K562 (cell line): ENCODE measurements at regions not wholly inside any gene's neighbourhood (a gene's known extent, or its start where the extent isn't known, plus 50 kb on each side); places are given as distances from the start of the nearest gene placed in this dataset.

ENCODE experiments used
- ATAC-seq: fragments of 200-7000 bp; cut with Tn5 transposase; 3 replicates; pipeline ENCODE4 v1.9.1; 2020; ENCODE audit warnings: moderate library complexity
- BruUV-seq: library from RNA; stranded (reverse); fragments of 400-500 nt; replicated peaks from 2 replicates; lab custom pipeline; 2021; lab: Mats Ljungman, UMichigan
- CTCF ChIA-PET: fragments of 300-600 bp; formaldehyde crosslinking; extraction: SDS; loops from one replicate; lab custom pipeline; 2021; ENCODE audit warnings: low intra/inter-chr PET ratio; lab: Yijun Ruan, JAX
- POLR2A ChIA-PET: fragments of 300-600, 350-650 bp; sonication (Branson Sonifier 250); formaldehyde crosslinking; extraction: SDS; loops from one replicate; lab custom pipeline; 2021; ENCODE audit warnings: antibody characterized with exemption, inconsistent platforms; lab: Yijun Ruan, JAX
- DNase-seq, 4 experiments: peaks; one replicate each; pipeline versions ENCODE4 v3.0.0 to v3.0.0-alpha.2; 2011 to 2018; ENCODE audit warnings: low spot score in 3 of 4, mixed read lengths in 3 of 4; ENCODE audit errors: extremely low read depth in 1 of 4
- FAIRE-seq: peaks from 2 replicates; lab custom pipeline; 2011; peaks lifted over from hg19 to GRCh38; lab: Jason Lieb, UNC
- H2AFZ ChIP-seq: 2 replicates; pipeline ENCODE4 v1.6.0; 2011; ENCODE audit warnings: low read depth, low read length, control low read depth, inconsistent platforms
- H3K27ac ChIP-seq: fragments of 200-600 bp; 3 replicates; pipeline ENCODE4 v1.8.0; 2011; ENCODE audit warnings: low read depth, mild to moderate bottlenecking, control low read depth, inconsistent platforms, low read length, moderate library complexity, mixed read lengths; ENCODE audit errors: extremely low read depth
- H3K27me3 ChIP-seq, 2 experiments: fragments of 300-600 bp in 1 of 2; 2 replicates in 1 of 2; 3 replicates in 1 of 2; pipeline versions ENCODE4 v1.6.0 to v1.8.0; 2011; ENCODE audit warnings: inconsistent platforms in 2 of 2, low read length in 2 of 2, mild to moderate bottlenecking in 1 of 2, mixed read lengths in 1 of 2, moderate library complexity in 1 of 2; ENCODE audit not compliant: control insufficient read depth in 2 of 2, insufficient read depth in 2 of 2
- H3K36me3 ChIP-seq: fragments of 300-600 bp; 3 replicates; pipeline ENCODE4 v1.8.0; 2011; ENCODE audit warnings: mild to moderate bottlenecking, low read length, inconsistent platforms; ENCODE audit not compliant: control insufficient read depth, insufficient read depth
- H3K4me1 ChIP-seq, 2 experiments: fragments of 200-600 bp in 1 of 2; replicated peaks in 1 of 2; 2 replicates in 1 of 2; 3 replicates in 1 of 2; pipeline versions ENCODE4 v1.5.1 to v1.8.0; 2011; ENCODE audit warnings: inconsistent platforms in 2 of 2, low read length in 2 of 2, mild to moderate bottlenecking in 1 of 2, mixed read lengths in 1 of 2, moderate library complexity in 1 of 2; ENCODE audit not compliant: control insufficient read depth in 2 of 2, insufficient read depth in 2 of 2
- H3K4me2 ChIP-seq: 2 replicates; pipeline ENCODE4 v1.6.1; 2011; ENCODE audit warnings: low read length, control low read depth, inconsistent platforms, mixed read lengths; ENCODE audit not compliant: insufficient read depth
- H3K4me3 ChIP-seq: fragments of 200-600 bp; sonication (generic), shearing (Covaris generic); 2 replicates; pipeline ENCODE4 v1.5.1; 2016; ENCODE audit warnings: control low read depth, inconsistent platforms
- H3K79me2 ChIP-seq: fragments of 200-600 bp; 3 replicates; pipeline ENCODE4 v1.8.0; 2011; ENCODE audit warnings: low read length, inconsistent platforms; ENCODE audit not compliant: control insufficient read depth, insufficient read depth
- H3K9ac ChIP-seq, 2 experiments: 2 replicates each; pipeline versions ENCODE4 v1.6.0 to v1.6.1; 2011; ENCODE audit warnings: low read depth in 2 of 2, low read length in 2 of 2, control low read depth in 1 of 2, inconsistent platforms in 1 of 2, mild to moderate bottlenecking in 1 of 2, mixed read lengths in 1 of 2; ENCODE audit not compliant: insufficient read depth in 1 of 2
- H3K9me1 ChIP-seq: one replicate; pipeline ENCODE4 v1.6.0; 2011; ENCODE audit warnings: inconsistent platforms, mild to moderate bottlenecking, low read length, moderate library complexity; ENCODE audit not compliant: control insufficient read depth, insufficient read depth
- H3K9me3 ChIP-seq: replicated peaks from 2 replicates; pipeline ENCODE4 v1.5.1; 2011; ENCODE audit warnings: low read depth, low read length, inconsistent platforms; ENCODE audit not compliant: control insufficient read depth, insufficient read depth
- H4K20me1 ChIP-seq: replicated peaks from 2 replicates; pipeline ENCODE4 v1.6.1; 2011; ENCODE audit warnings: low read length, inconsistent platforms, mixed read lengths; ENCODE audit not compliant: control insufficient read depth, insufficient read depth
- CBFA2T2 ChIP-seq: fragments of 450-650 bp; conservative IDR thresholded peaks from 2 replicates; pipeline ENCODE4 v1.6.1; 2017; ENCODE audit warnings: mild to moderate bottlenecking
- CHD4 ChIP-seq: fragments of 200-600 bp; sonication (generic); IDR thresholded peaks from 3 replicates; pipeline ENCODE4 v1.6.1; 2012; ENCODE audit warnings: low read depth, mild to moderate bottlenecking, mixed read lengths, low read length, inconsistent platforms; ENCODE audit not compliant: insufficient read depth, insufficient replicate concordance, poor library complexity, severe bottlenecking
- FOXA1 ChIP-seq: fragments of 450-650 bp; IDR thresholded peaks from 2 replicates; pipeline ENCODE4 v1.6.1; 2016; ENCODE audit warnings: mild to moderate bottlenecking, borderline replicate concordance
- FOXJ2 ChIP-seq: fragments of 200-800 bp; sonication (Bioruptor generic); IDR thresholded peaks from 2 replicates; pipeline ENCODE4 v1.6.1; 2016; ENCODE audit warnings: missing genetic modification characterization, missing compliant biosample characterization
- NR1H2 ChIP-seq: sonication (generic); formaldehyde crosslinking; IDR thresholded peaks from 2 replicates; pipeline ENCODE4 v1.4.0; 2020; ENCODE audit warnings: mild to moderate bottlenecking, missing genetic modification reagents
- PHF20 ChIP-seq: fragments of 450-650 bp; IDR thresholded peaks from 2 replicates; pipeline ENCODE4 v1.6.1; 2018; ENCODE audit not compliant: partially characterized antibody
- ZFP1 ChIP-seq: fragments of 450-650 bp; formaldehyde crosslinking; IDR thresholded peaks from 2 replicates; pipeline ENCODE4 v1.4.0; 2020; ENCODE audit warnings: mild to moderate bottlenecking, mixed read lengths
- ZNF133 ChIP-seq: fragments of 250-450 bp; sonication (Bioruptor Pico); IDR thresholded peaks from 2 replicates; pipeline ENCODE4 v1.4.0; 2020; ENCODE audit warnings: mild to moderate bottlenecking
- WGBS: fragments of 100-300 bp; shearing (Covaris generic); methylation state at CpG from one replicate; pipeline ENCODE4 v1.1.6; 2016; ENCODE audit warnings: low coverage, mixed read lengths; ENCODE audit not compliant: insufficient coverage; ENCODE audit errors: missing lambda C conversion rate; 5-methylcytosine and 5-hydroxymethylcytosine counted together
- in situ Hi-C: fragments of 300-500 bp; cut with MboI; formaldehyde crosslinking; loops from 4 replicates; pipeline ENCODE4 v1.15.0; 2018; ENCODE audit warnings: inconsistent platforms, mixed read lengths
- intact Hi-C: fragments of 100-400 bp; cut with micrococcal nuclease; formaldehyde crosslinking; loops from 2 replicates; pipeline ENCODE4 v1.14.2; 2022
- TF ChIP-seq, protein P1 (sequence below): fragments of 450-650 bp; IDR thresholded peaks from 2 replicates; pipeline ENCODE4 v1.6.1; 2016; ENCODE audit warnings: antibody characterized with exemption
- TF ChIP-seq, protein P2 (sequence below): fragments of 250-450 bp; sonication (Bioruptor Pico); IDR thresholded peaks from 2 replicates; pipeline ENCODE4 v1.5.0; 2021
- TF ChIP-seq, protein P3 (sequence below), 2 experiments: fragments of 450-650 bp; IDR thresholded peaks; 2 replicates each; pipeline ENCODE4 v1.6.1; 2016; ENCODE audit warnings: mild to moderate bottlenecking in 2 of 2, borderline replicate concordance in 1 of 2, low read depth in 1 of 2, moderate library complexity in 1 of 2

DNA sequence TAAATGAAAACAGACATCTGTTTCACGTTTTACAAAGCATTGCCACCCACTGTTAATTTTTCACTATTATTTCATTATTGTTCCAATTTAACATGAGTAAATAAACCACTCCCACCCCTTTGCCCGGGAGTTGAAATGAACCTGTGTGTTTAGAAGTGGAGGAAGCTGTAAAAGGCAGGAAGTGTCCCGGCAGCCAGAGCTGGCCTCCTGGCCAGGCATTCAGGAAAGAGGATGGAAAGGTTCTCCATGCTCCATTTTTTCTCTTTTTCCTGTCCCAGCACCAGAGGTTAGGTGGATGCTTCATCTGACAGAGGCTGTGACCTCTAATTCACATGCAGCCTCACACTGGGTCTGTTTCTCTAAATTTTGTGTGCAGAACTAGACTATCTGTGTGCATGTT is 55.5 kb upstream of the LNX1 start (continued):
- no peak for TF ChIP-seq CHD4

DNA sequence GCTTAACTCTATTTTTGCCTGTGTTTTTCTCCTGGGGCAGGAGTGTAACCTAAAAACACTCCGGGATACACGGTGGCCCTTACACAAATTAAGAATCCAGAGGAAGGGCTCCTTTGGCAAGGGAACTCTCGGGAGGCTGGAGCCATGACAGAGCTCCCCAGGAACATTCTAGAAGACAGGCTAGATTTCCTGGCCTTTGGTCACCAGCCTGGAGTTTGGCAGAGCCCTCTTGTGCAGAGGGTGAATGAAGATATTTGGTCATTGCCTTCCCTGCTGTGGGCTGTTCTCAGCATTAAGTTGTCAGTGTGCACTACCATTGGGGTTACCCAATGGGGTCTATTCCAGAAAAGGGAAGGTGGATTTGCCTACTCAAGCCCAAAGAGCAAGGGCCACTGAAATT is 53.8 kb upstream of the LNX1 start:
- no peak overlapping the region for H3K4me3 ChIP-seq
- no TSS peak for BruUV-seq
- no peak overlapping the region for H3K4me2 ChIP-seq
- H3K36me3 ChIP-seq, result no peaks in the 10 kb centered on the region
- no peaks in the 10 kb centered on the region for H3K4me1 ChIP-seq
- H4K20me1 ChIP-seq, result no peaks in the 10 kb centered on the region
- H2AFZ ChIP-seq, result no peak overlapping the region
- ATAC-seq, result no peak
- ChIA-PET CTCF (no interaction called here), POLR2A (interaction anchor here (0.6 kb wide), 1 partner anchor 137 kb away, joined by 7 read pairs; no protein-coding TSS in a partner anchor)
- in situ Hi-C loops, result no loop called here
- no peaks in the 10 kb centered on the region for H3K9me1 ChIP-seq
- FAIRE-seq, result no peak
- H3K27me3 ChIP-seq, result peaks cover 4 to 8% of the 10 kb centered on the region in 2 experiments; a peak in 1 of 5 replicates
- 4% methylated on average over 3 of the region's 3 CpGs for WGBS
- no peak overlapping the region for H3K9ac ChIP-seq
- intact Hi-C loops, result no loop called here
- no peaks in the 10 kb centered on the region for H3K79me2 ChIP-seq
- no peaks in the 10 kb centered on the region for H3K9me3 ChIP-seq
- H3K27ac ChIP-seq, result no peak overlapping the region
- no peak for DNase-seq
- TF ChIP-seq ZNF133 (CRISPR knock-in tag), result no peak
- no peak for TF ChIP-seq NR1H2 (CRISPR knock-in tag)
- TF ChIP-seq FOXJ2 (tag), result no peak
- TF ChIP-seq ZFP1 (CRISPR knock-in tag), result no peak
- TF ChIP-seq, protein P1, sequence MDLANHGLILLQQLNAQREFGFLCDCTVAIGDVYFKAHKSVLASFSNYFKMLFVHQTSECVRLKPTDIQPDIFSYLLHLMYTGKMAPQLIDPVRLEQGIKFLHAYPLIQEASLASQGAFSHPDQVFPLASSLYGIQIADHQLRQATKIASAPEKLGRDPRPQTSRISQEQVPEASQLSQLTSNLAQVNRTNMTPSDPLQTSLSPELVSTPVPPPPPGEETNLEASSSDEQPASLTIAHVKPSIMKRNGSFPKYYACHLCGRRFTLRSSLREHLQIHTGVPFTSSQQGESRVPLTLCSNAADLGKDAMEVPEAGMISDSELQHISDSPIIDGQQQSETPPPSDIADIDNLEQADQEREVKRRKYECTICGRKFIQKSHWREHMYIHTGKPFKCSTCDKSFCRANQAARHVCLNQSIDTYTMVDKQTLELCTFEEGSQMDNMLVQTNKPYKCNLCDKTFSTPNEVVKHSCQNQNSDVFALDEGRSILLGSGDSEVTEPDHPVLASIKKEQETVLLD, result no peak
- no peak for TF ChIP-seq FOXA1
- TF ChIP-seq PHF20, result no peak
- TF ChIP-seq, protein P2, sequence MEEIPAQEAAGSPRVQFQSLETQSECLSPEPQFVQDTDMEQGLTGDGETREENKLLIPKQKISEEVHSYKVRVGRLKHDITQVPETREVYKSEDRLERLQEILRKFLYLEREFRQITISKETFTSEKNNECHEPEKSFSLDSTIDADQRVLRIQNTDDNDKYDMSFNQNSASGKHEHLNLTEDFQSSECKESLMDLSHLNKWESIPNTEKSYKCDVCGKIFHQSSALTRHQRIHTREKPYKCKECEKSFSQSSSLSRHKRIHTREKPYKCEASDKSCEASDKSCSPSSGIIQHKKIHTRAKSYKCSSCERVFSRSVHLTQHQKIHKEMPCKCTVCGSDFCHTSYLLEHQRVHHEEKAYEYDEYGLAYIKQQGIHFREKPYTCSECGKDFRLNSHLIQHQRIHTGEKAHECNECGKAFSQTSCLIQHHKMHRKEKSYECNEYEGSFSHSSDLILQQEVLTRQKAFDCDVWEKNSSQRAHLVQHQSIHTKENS (CRISPR knock-in tag), result no peak
- TF ChIP-seq, protein P3, sequence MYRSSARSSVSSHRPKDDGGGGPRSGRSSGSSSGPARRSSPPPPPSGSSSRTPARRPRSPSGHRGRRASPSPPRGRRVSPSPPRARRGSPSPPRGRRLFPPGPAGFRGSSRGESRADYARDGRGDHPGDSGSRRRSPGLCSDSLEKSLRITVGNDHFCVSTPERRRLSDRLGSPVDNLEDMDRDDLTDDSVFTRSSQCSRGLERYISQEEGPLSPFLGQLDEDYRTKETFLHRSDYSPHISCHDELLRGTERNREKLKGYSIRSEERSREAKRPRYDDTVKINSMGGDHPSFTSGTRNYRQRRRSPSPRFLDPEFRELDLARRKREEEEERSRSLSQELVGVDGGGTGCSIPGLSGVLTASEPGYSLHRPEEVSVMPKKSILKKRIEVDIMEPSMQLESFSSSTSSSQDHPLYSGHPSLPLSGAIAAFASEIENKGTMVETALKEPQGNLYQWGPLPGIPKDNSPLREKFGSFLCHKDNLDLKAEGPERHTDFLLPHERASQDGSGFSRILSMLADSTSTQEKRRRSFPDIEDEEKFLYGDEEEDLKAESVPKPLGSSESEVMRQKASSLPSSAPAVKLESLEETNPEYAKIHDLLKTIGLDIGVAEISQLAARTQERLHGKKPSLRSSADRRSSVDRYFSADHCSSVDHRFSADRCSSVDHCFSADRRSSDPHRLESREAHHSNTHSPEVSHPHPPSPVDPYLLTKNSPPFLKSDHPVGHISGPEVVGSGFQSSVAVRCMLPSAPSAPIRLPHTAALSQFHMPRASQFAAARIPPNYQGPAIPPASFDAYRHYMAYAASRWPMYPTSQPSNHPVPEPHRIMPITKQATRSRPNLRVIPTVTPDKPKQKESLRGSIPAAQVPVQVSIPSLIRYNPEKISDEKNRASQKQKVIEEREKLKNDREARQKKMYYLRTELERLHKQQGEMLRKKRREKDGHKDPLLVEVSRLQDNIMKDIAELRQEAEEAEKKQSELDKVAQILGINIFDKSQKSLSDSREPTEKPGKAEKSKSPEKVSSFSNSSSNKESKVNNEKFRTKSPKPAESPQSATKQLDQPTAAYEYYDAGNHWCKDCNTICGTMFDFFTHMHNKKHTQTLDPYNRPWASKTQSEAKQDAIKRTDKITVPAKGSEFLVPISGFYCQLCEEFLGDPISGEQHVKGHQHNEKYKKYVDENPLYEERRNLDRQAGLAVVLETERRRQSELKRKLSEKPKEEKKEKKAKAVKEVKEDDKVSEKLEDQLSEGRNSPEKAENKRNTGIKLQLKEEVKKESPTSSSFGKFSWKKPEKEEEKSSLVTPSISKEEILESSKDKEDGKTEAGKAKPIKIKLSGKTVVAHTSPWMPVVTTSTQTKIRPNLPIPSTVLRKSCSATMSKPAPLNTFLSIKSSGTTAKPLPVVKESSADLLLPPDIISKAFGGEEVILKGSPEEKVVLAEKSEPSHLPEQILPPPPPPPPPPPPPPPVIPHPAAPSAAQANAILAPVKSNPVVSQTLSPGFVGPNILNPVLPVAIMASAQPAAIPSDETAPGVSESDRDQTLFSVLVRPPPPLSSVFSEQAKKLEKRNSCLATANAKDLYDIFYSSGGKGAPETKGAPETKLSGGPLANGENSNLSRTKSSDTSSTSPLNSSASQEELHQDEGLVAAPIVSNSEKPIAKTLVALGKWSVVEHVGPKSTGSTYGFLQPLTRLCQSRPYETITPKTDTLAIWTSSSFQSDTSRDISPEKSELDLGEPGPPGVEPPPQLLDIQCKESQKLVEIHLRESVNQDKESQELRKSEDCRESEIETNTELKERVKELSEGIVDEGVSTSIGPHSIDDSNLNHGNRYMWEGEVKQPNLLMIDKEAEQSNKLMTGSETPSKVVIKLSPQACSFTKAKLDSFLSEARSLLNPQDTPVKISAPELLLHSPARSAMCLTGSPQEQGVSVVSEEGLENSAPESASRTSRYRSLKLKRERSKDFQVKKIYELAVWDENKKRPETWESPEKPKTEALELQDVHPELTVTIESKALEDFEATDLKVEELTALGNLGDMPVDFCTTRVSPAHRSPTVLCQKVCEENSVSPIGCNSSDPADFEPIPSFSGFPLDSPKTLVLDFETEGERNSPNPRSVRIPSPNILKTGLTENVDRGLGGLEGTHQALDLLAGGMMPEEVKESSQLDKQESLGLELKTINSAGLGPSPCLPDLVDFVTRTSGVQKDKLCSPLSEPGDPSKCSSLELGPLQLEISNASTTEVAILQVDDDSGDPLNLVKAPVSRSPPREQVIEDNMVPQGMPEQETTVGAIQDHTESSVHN (IDR thresholded peaks at IDR 0.05; ENCODE audit: borderline replicate concordance in 1 of 2, low read depth in 1 of 2), result no peak
- no peak for TF ChIP-seq CBFA2T2
